ENCODE measurements at regions not wholly inside any gene's neighbourhood (a gene's known extent, or its start where the extent isn't known, plus 50 kb on each side); places are given as distances from the start of the nearest gene placed in this dataset.
"Not testable (repeated sequence)": the region's sequence is repeated elsewhere in the genome, so short reads cannot be mapped to it uniquely, and the experiment has no call there.

DNA sequence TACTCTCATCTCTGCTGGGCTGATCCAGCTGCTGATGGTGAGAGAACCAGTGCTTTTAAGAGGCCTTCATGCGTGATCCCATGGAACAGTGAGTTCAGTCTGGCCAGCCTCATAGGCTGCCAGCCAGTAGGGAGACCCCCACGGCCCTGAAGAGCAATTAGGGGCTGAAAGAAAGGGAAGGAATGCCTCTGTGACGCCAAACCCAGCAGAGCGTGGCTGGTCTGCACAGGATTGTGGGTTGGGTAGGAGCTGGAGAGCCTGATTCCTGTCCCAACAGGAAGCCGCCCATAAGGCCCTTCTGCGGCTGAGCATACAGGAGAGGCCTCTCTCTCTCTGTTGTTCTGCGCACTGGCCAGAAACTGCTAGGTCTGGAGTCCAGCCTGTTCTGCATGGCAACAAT lies 181.5 kb upstream of the E2F8 start:
- peaks cover 1% of the 10 kb centered on the region for H3K9me3 Mint-ChIP-seq
- no peak overlapping the region for H3K27ac Mint-ChIP-seq (ENCODE audit: unreplicated experiment)
- H3K4me1 Mint-ChIP-seq: peaks cover 6% of the 10 kb centered on the region
- no peak for TF ChIP-seq CTCF (conservative IDR thresholded peaks at IDR 0.05)
- peaks cover 2% of the 10 kb centered on the region for H3K27me3 Mint-ChIP-seq (ENCODE audit: low read depth)
- no peaks in the 10 kb centered on the region for H3K36me3 Mint-ChIP-seq (ENCODE audit: low read depth)
- no peak for DNase-seq (ENCODE audit: low read depth, low spot score)
- no peak overlapping the region for H3K4me3 Mint-ChIP-seq

DNA sequence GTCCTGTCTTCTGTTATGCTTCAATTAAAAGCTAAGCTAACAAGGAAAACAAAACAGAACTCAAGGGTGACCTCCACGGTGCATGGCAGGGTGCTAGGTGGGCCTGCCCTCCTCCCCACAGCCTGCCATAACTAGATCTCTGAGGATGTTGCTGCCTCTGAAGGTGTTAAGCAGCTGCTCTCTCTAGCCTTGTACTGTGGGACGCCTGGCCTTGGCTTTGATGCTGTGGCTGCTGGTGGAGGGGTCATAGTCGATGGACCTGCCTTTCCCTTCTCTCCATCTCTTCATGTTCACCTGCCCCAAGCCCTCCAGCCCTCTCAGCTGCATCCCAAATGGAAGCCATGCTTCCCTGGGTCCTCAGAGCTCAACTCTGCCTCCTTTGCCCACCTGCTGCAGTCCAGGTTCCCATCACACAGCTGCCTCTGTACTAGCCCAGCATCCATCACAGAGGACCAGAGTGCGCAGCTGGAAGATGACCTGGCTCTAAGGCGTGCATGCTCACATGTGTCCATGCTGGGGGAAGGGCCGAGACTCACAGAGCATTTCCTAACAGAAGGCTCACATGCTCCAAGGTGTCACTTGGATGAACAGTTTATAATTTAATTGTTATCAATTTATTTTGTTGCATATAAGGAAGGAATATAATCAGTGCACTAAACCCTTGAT lies 180.3 kb upstream of the E2F8 start:
- H3K4me1 Mint-ChIP-seq: no peaks in the 10 kb centered on the region
- no peak for TF ChIP-seq CTCF (conservative IDR thresholded peaks at IDR 0.05)
- no peak overlapping the region for H3K27ac Mint-ChIP-seq (ENCODE audit: unreplicated experiment)
- H3K4me3 Mint-ChIP-seq: no peak overlapping the region
- H3K9me3 Mint-ChIP-seq: peaks cover 4% of the 10 kb centered on the region
- H3K27me3 Mint-ChIP-seq (ENCODE audit: low read depth): peaks cover 2% of the 10 kb centered on the region
- DNase-seq (ENCODE audit: low read depth, low spot score): no peak
- peaks cover 5% of the 10 kb centered on the region for H3K36me3 Mint-ChIP-seq (ENCODE audit: low read depth)

DNA sequence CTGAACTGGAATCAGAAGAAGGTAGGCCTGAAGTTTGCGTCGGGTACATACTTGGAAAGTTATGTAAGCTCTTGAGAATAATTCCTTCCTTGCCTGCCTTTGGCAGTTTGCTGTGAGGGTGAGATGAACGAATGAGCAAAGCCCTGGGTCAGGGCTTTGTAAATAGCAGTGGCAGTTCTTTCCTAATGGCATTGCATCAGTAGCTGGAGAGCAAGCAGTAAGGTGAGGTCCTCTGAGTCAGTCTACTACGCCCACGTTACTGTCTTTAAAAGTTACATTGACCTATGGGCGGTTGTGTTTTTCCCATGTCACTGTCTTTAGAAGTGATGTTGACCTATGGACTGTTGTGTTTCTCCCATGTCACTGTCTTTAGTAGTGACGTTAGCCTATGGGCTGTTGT lies 179.1 kb upstream of the E2F8 start:
- Mint-ChIP-seq H3K9me3 (peaks cover 6% of the 10 kb centered on the region), H3K36me3 (ENCODE audit: low read depth) (peaks cover 11% of the 10 kb centered on the region), H3K27me3 (ENCODE audit: low read depth) (peaks cover 2% of the 10 kb centered on the region), H3K4me1 (no peaks in the 10 kb centered on the region), H3K4me3 (no peak overlapping the region), H3K27ac (ENCODE audit: unreplicated experiment) (no peak overlapping the region)
- no peak for TF ChIP-seq CTCF (conservative IDR thresholded peaks at IDR 0.05)
- no peak for DNase-seq (ENCODE audit: low read depth, low spot score)

GRCh38 chr11:19419021-19419750 lies 178.4 kb upstream of the E2F8 start:
- TF ChIP-seq CTCF (conservative IDR thresholded peaks at IDR 0.05): no peak
- no peak overlapping the region for H3K27ac Mint-ChIP-seq (ENCODE audit: unreplicated experiment)
- DNase-seq (ENCODE audit: low read depth, low spot score): no peak

DNA sequence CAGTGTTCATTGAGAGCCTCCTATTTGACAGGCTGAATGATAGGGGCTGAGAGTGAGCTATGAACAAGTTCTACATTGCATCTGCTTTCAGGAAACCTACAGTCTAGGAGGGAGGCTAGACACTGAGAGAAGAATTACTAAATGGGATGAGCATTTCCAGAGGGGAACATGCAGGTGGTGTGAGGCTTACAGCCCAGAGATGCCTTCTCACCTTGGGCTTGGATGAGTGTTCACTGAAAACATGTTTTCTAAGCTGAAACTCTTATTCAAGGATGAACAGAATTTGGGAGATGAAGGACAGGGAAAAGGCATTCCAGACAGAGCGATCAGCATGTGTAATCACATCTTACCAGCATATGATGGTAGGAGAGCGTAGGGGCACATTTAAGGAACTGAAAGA lies 177.5 kb upstream of the E2F8 start:
- H3K9me3 Mint-ChIP-seq: peaks cover 11% of the 10 kb centered on the region
- H3K4me3 Mint-ChIP-seq: no peak overlapping the region
- peaks cover 2% of the 10 kb centered on the region for H3K27me3 Mint-ChIP-seq (ENCODE audit: low read depth)
- no peaks in the 10 kb centered on the region for H3K4me1 Mint-ChIP-seq
- DNase-seq (ENCODE audit: low read depth, low spot score): no peak
- H3K36me3 Mint-ChIP-seq (ENCODE audit: low read depth): peaks cover 18% of the 10 kb centered on the region
- H3K27ac Mint-ChIP-seq (ENCODE audit: unreplicated experiment): no peak overlapping the region
- TF ChIP-seq CTCF (conservative IDR thresholded peaks at IDR 0.05): no peak

More at GRCh38 chr11:19419021-19419750, 178.4 kb upstream of the E2F8 start:
- Mint-ChIP-seq H3K27me3 (ENCODE audit: low read depth) (peaks cover 2% of the 10 kb centered on the region), H3K36me3 (ENCODE audit: low read depth) (peaks cover 14% of the 10 kb centered on the region), H3K4me1 (no peaks in the 10 kb centered on the region), H3K4me3 (no peak overlapping the region), H3K9me3 (peaks cover 11% of the 10 kb centered on the region)

- peaks cover 11% of the 10 kb centered on the region for H3K9me3 Mint-ChIP-seq
- peaks cover 12% of the 10 kb centered on the region for H3K4me1 Mint-ChIP-seq
- H3K27ac Mint-ChIP-seq (ENCODE audit: unreplicated experiment); H3K4me3 Mint-ChIP-seq; H3K27me3 Mint-ChIP-seq (ENCODE audit: low read depth); DNase-seq (ENCODE audit: low read depth, low spot score): not testable (repeated sequence)
- peaks cover 22% of the 10 kb centered on the region for H3K36me3 Mint-ChIP-seq (ENCODE audit: low read depth)
Measured at GRCh38 chr11:19412070-19412469, 171.3 kb upstream of the E2F8 start.
